Memory B cell (primary cell): ENCODE measurements at regions not wholly inside any gene's neighbourhood (a gene's known extent, or its start where the extent isn't known, plus 50 kb on each side); places are given as distances from the start of the nearest gene placed in this dataset.
A peak's percentile ranks its signal among the peaks of the same experiment; 100 is the strongest.

Experiments used
- ATAC-seq: fragments of 150-1000 bp; cut with Tn5 transposase; 2 replicates; pipeline ENCODE4 v1.10.0; 2021; ENCODE audit warnings: low read depth, mild to moderate bottlenecking, moderate library complexity
- DNase-seq, 2 donors: peaks; one replicate each; pipeline ENCODE4 v3.0.0; 2022; ENCODE audit warnings: low spot score in 2 of 2
- H3K27ac Mint-ChIP-seq: one replicate; pipeline ENCODE4 v1.8.0; 2022; ENCODE audit warnings: mild to moderate bottlenecking, moderate library complexity, mixed read lengths
- H3K27me3 Mint-ChIP-seq: one replicate; pipeline ENCODE4 v1.8.0; 2022; ENCODE audit warnings: mixed read lengths
- H3K36me3 Mint-ChIP-seq: one replicate; pipeline ENCODE4 v1.8.0; 2022; ENCODE audit warnings: mild to moderate bottlenecking, mixed read lengths
- H3K4me1 Mint-ChIP-seq: one replicate; pipeline ENCODE4 v1.8.0; 2022; ENCODE audit warnings: mixed read lengths
- H3K4me3 Mint-ChIP-seq: one replicate; pipeline ENCODE4 v1.8.0; 2022; ENCODE audit warnings: mild to moderate bottlenecking, moderate library complexity, mixed read lengths
- H3K9me3 Mint-ChIP-seq: one replicate; pipeline ENCODE4 v1.8.0; 2022; ENCODE audit warnings: mixed read lengths

GRCh38 chr13:26919311-26919710 lies 158.7 kb upstream of the GPR12 start:
- no peak overlapping the region for H3K27ac Mint-ChIP-seq
- ATAC-seq (no peak), DNase-seq (no peak)
- H3K4me3 Mint-ChIP-seq = no peak overlapping the region
- H3K27me3 Mint-ChIP-seq = peaks cover 18% of the 10 kb centered on the region
- no peaks in the 10 kb centered on the region for H3K9me3 Mint-ChIP-seq
- no peaks in the 10 kb centered on the region for H3K36me3 Mint-ChIP-seq
- H3K4me1 Mint-ChIP-seq = peaks cover 4% of the 10 kb centered on the region

- Mint-ChIP-seq H3K4me3 (no peak overlapping the region), H3K9me3 (no peaks in the 10 kb centered on the region), H3K4me1 (peaks cover 4% of the 10 kb centered on the region), H3K36me3 (no peaks in the 10 kb centered on the region), H3K27me3 (peaks cover 10% of the 10 kb centered on the region), H3K27ac (no peak overlapping the region)
- ATAC-seq (peak; percentile 21), DNase-seq (no peak)
Observed at GRCh38 chr13:26914624-26915023, 154.0 kb upstream of the GPR12 start.

- H3K27ac Mint-ChIP-seq = no peak overlapping the region
- H3K9me3 Mint-ChIP-seq = no peaks in the 10 kb centered on the region
- H3K36me3 Mint-ChIP-seq = no peaks in the 10 kb centered on the region
- no peak overlapping the region for H3K4me3 Mint-ChIP-seq
- ATAC-seq (no peak), DNase-seq (no peak)
- H3K4me1 Mint-ChIP-seq = peaks cover 4% of the 10 kb centered on the region
- peaks cover 10% of the 10 kb centered on the region for H3K27me3 Mint-ChIP-seq
Observed at GRCh38 chr13:26914148-26914547, 153.6 kb upstream of the GPR12 start.

- no peak overlapping the region for H3K27ac Mint-ChIP-seq
- no peak overlapping the region for H3K4me3 Mint-ChIP-seq
- H3K27me3 Mint-ChIP-seq = peaks cover 16% of the 10 kb centered on the region
- H3K9me3 Mint-ChIP-seq = no peaks in the 10 kb centered on the region
- ATAC-seq = no peak
- DNase-seq = no peak
- H3K4me1 Mint-ChIP-seq = peaks cover 4% of the 10 kb centered on the region
- no peaks in the 10 kb centered on the region for H3K36me3 Mint-ChIP-seq
Observed at GRCh38 chr13:26910754-26911465, 150.3 kb upstream of the GPR12 start.

- no peaks in the 10 kb centered on the region for H3K36me3 Mint-ChIP-seq
- DNase-seq = no peak
Observed at GRCh38 chr13:26909477-26909876, 148.9 kb upstream of the GPR12 start.

GRCh38 chr13:26908126-26908525 lies 147.5 kb upstream of the GPR12 start:
- no peak for ATAC-seq
- no peak overlapping the region for H3K4me3 Mint-ChIP-seq

More at GRCh38 chr13:26909477-26909876, 148.9 kb upstream of the GPR12 start:
- ATAC-seq = no peak
- Mint-ChIP-seq H3K27ac (no peak overlapping the region), H3K9me3 (no peaks in the 10 kb centered on the region), H3K4me1 (no peaks in the 10 kb centered on the region), H3K4me3 (no peak overlapping the region), H3K27me3 (peaks cover 19% of the 10 kb centered on the region)

GRCh38 chr13:26899202-26899601 lies 138.6 kb upstream of the GPR12 start:
- H3K4me1 Mint-ChIP-seq = no peaks in the 10 kb centered on the region
- no peak for ATAC-seq
- H3K27me3 Mint-ChIP-seq = peaks cover 28% of the 10 kb centered on the region
- no peak for DNase-seq
- peaks cover 2% of the 10 kb centered on the region for H3K36me3 Mint-ChIP-seq
- peaks cover 2% of the 10 kb centered on the region for H3K9me3 Mint-ChIP-seq
- no peak overlapping the region for H3K4me3 Mint-ChIP-seq
- no peak overlapping the region for H3K27ac Mint-ChIP-seq

More at GRCh38 chr13:26908126-26908525, 147.5 kb upstream of the GPR12 start:
- Mint-ChIP-seq H3K27ac (no peak overlapping the region), H3K9me3 (peaks cover 2% of the 10 kb centered on the region), H3K4me1 (no peaks in the 10 kb centered on the region), H3K27me3 (peaks cover 24% of the 10 kb centered on the region), H3K36me3 (peaks cover 2% of the 10 kb centered on the region)
- DNase-seq = no peak

- Mint-ChIP-seq H3K4me3 (no peak overlapping the region), H3K36me3 (no peaks in the 10 kb centered on the region), H3K27me3 (peaks cover 23% of the 10 kb centered on the region), H3K4me1 (no peaks in the 10 kb centered on the region), H3K27ac (no peak overlapping the region), H3K9me3 (no peaks in the 10 kb centered on the region)
- ATAC-seq (no peak), DNase-seq (no peak)
Observed at GRCh38 chr13:26897706-26898550, 137.3 kb upstream of the GPR12 start.

- no peaks in the 10 kb centered on the region for H3K9me3 Mint-ChIP-seq
- H3K4me1 Mint-ChIP-seq = no peaks in the 10 kb centered on the region
- H3K36me3 Mint-ChIP-seq = no peaks in the 10 kb centered on the region
- DNase-seq (no peak), ATAC-seq (no peak)
- H3K4me3 Mint-ChIP-seq = no peak overlapping the region
- peaks cover 23% of the 10 kb centered on the region for H3K27me3 Mint-ChIP-seq
- no peak overlapping the region for H3K27ac Mint-ChIP-seq
Observed at GRCh38 chr13:26896986-26897668, 136.5 kb upstream of the GPR12 start.

GRCh38 chr13:26895808-26896466 lies 135.4 kb upstream of the GPR12 start:
- Mint-ChIP-seq H3K36me3 (no peaks in the 10 kb centered on the region), H3K9me3 (no peaks in the 10 kb centered on the region), H3K4me1 (no peaks in the 10 kb centered on the region), H3K27ac (no peak overlapping the region), H3K4me3 (no peak overlapping the region), H3K27me3 (peaks cover 21% of the 10 kb centered on the region)
- ATAC-seq = no peak
- DNase-seq = no peak

GRCh38 chr13:26895081-26895807 lies 134.7 kb upstream of the GPR12 start:
- H3K9me3 Mint-ChIP-seq = no peaks in the 10 kb centered on the region
- no peak for ATAC-seq

GRCh38 chr13:26888632-26889031 lies 128.0 kb upstream of the GPR12 start:
- H3K27me3 Mint-ChIP-seq = peaks cover 15% of the 10 kb centered on the region
- no peak overlapping the region for H3K4me3 Mint-ChIP-seq
- DNase-seq (no peak), ATAC-seq (no peak)
- H3K36me3 Mint-ChIP-seq = no peaks in the 10 kb centered on the region
- peaks cover 2% of the 10 kb centered on the region for H3K9me3 Mint-ChIP-seq
- no peaks in the 10 kb centered on the region for H3K4me1 Mint-ChIP-seq
- no peak overlapping the region for H3K27ac Mint-ChIP-seq

More at GRCh38 chr13:26895081-26895807, 134.7 kb upstream of the GPR12 start:
- H3K27ac Mint-ChIP-seq = no peak overlapping the region
- H3K4me1 Mint-ChIP-seq = no peaks in the 10 kb centered on the region
- DNase-seq = no peak
- no peaks in the 10 kb centered on the region for H3K36me3 Mint-ChIP-seq
- H3K27me3 Mint-ChIP-seq = peaks cover 18% of the 10 kb centered on the region
- H3K4me3 Mint-ChIP-seq = no peak overlapping the region

- Mint-ChIP-seq H3K4me3 (no peak overlapping the region), H3K9me3 (peaks cover 2% of the 10 kb centered on the region), H3K36me3 (no peaks in the 10 kb centered on the region), H3K27ac (no peak overlapping the region), H3K27me3 (peaks cover 15% of the 10 kb centered on the region), H3K4me1 (no peaks in the 10 kb centered on the region)
- ATAC-seq (no peak), DNase-seq (no peak)
Observed at GRCh38 chr13:26887594-26887993, 127.0 kb upstream of the GPR12 start.
